22Rv1 (cell line): ENCODE measurements at regions not wholly inside any gene's neighbourhood (a gene's known extent, or its start where the extent isn't known, plus 50 kb on each side); places are given as distances from the start of the nearest gene placed in this dataset.
"Not testable (repeated sequence)": the region's sequence is repeated elsewhere in the genome, so short reads cannot be mapped to it uniquely, and the experiment has no call there.

Experiments
- H3K27ac ChIP-seq: fragments of 450-650 bp; 2 replicates; pipeline ENCODE4 v1.5.1; 2017
- CTCF ChIP-seq: fragments of 450-650 bp; IDR thresholded peaks from 2 replicates; pipeline ENCODE4 v1.5.1; 2017; ENCODE audit warnings: mild to moderate bottlenecking
- ZFX ChIP-seq: fragments of 450-650 bp; IDR thresholded peaks from 2 replicates; pipeline ENCODE4 v1.6.1; 2017; ENCODE audit warnings: antibody characterized with exemption, borderline replicate concordance

DNA sequence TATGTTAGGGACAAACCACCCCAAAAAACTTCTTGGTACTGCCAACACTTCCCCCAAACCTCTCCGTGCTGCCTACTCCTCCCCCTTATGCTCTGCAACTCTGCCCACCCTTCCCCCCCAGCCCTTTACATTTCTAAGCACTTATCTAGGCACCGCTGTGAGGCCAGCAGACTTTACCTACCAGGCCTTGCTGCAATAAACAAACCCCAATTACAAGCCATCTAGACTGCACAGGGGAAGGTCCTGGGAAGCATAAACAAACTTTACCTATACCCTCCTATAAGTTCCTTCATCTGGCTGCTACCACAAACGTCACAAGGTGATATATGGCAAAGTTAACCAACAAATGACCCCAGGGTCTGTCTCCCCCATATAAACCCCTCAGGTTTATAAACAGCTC lies 259.4 kb upstream of the GULP1 start:
- no peak for TF ChIP-seq ZFX
- no peak for TF ChIP-seq CTCF
- no peak overlapping the region for H3K27ac ChIP-seq

- no peak overlapping the region for H3K27ac ChIP-seq
- TF ChIP-seq ZFX (no peak), CTCF (no peak)
Measured at GRCh38 chr2:188032786-188033185, 258.9 kb upstream of the GULP1 start.

GRCh38 chr2:188033240-188033639 lies 258.4 kb upstream of the GULP1 start:
- not testable (repeated sequence) for H3K27ac ChIP-seq

DNA sequence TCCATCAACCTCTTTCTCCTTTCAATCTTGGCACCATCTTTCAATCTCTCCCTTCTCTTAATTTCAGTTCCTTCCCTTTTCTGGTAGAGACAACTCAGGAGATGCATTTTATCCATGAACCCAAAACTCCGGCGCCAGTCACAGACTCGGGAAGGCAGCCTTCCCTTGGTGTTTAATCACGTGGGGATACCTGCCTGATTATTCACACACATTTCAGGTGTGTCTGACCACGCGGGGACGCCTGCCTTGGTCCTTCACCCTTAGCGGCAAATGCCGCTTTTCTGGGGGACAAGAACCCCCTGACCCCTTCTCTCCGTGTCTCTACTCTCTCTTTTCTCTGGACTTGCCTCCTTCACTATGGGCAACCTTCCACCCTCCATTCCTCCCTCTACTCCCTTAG lies 257.6 kb upstream of the GULP1 start:
- not testable (repeated sequence) for H3K27ac ChIP-seq

DNA sequence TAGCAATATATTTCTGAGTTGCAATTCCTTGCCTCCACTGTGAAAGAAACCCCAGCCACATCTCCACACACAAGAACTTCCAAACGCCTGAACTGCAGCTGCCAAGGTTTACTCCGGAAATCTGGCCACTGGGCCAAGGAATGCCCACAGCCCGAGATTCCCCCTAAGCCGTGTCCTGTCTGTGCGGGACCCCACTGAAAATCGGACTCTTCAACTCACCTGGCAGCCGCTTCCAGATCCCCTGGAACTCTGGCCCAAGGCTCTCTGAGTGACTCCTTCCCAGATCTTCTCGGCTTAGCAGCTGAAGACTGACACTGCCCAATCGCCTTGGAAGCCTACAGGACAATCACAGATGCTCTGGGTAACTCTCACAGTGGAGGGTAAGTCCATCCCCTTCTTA lies 256.3 kb upstream of the GULP1 start:
- H3K27ac ChIP-seq: not testable (repeated sequence)

GRCh38 chr2:188036786-188037185 lies 254.9 kb upstream of the GULP1 start:
- not testable (repeated sequence) for H3K27ac ChIP-seq

GRCh38 chr2:188039307-188039706 lies 252.4 kb upstream of the GULP1 start:
- H3K27ac ChIP-seq: no peak overlapping the region
- TF ChIP-seq CTCF (no peak), ZFX (no peak)

DNA sequence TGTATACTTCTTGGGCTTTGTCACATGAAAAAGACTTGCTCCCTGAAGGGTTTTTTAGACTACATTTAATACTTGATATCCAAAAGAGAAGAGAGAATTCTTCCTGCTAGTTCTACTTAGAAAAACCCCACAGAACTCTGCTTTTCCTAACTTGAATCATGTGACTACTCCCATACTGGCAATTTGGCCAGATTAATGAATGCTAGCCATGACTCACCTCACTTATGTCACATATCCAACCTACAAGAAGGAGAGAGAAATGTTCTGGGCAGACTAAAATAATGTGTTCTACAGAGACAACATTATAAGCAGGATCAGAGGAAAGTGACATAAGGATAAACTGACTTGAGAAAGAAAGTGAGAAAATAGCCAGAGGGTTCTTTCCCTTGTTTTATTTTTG lies 249.3 kb upstream of the GULP1 start:
- TF ChIP-seq ZFX (no peak), CTCF (no peak)
- no peak overlapping the region for H3K27ac ChIP-seq

DNA sequence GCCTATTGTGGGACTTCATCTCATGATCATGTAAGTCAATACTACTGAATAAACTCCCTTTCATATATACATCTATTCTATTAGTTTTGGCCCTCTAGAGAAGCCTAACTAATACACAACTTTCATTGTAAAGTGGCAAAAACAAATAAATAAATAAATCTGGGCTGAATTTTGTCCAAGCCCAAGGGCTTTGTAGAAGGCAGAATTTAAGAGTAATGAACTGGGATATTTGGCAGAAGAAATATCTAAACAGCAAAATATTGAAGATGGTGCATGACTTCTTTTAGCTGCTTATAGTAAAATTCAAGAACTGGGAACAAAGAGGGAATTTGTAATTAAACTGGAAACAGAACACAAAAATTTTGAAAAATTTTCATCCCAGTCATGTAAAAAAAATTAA lies 246.7 kb upstream of the GULP1 start:
- TF ChIP-seq CTCF (no peak), ZFX (no peak)
- no peak overlapping the region for H3K27ac ChIP-seq

GRCh38 chr2:188046437-188046836 lies 245.2 kb upstream of the GULP1 start:
- TF ChIP-seq CTCF (no peak), ZFX (no peak)
- H3K27ac ChIP-seq: no peak overlapping the region
